H1 (cell line): ENCODE measurements at regions not wholly inside any gene's neighbourhood (a gene's known extent, or its start where the extent isn't known, plus 50 kb on each side); places are given as distances from the start of the nearest gene placed in this dataset.

ENCODE experiments used
- CEBPB ChIP-seq: IDR thresholded peaks from 2 replicates; pipeline ENCODE4 v1.6.1; 2012; ENCODE audit warnings: low read depth, low read length
- E2F6 ChIP-seq: IDR thresholded peaks from 2 replicates; pipeline ENCODE4 v1.6.1; 2012; ENCODE audit warnings: inconsistent platforms
- KDM1A ChIP-seq: fragments of 200-600, 300-600 bp; sonication (generic); IDR thresholded peaks from 2 replicates; pipeline ENCODE4 v1.7.1; 2016; ENCODE audit warnings: mild to moderate bottlenecking, low read length, borderline replicate concordance

- TF ChIP-seq KDM1A (no peak), CEBPB (no peak), E2F6 (no peak)
Observed at GRCh38 chrX:35617836-35618235, 180.3 kb upstream of the MAGEB16 start (continued).
